ENCODE measurements at regions not wholly inside any gene's neighbourhood (a gene's known extent, or its start where the extent isn't known, plus 50 kb on each side); places are given as distances from the start of the nearest gene placed in this dataset.

DNA sequence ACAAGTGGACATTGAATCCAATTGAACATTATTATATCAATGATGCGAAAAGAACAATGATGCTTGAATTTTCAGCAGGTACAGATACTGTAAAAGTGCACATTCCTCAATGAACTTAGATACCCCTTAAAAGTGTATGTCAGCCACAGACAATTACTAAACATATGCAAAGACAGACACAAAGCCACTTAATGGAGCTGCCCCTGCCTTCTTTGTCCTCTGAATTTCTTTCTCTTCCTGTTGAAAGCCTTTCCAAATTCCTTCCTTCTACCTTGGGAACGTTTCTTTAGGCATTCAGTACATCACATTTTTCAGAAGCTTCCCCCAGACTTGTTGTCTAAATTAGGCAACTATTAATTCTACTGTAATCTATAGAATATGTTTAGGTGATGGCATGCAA is 706.8 kb upstream of the MBL2 start:
- intact Hi-C loops (cut with DNase I) = no loop called here
- Histone ChIP-seq H3K27ac (no peak overlapping the region), H3K9me3 (no peaks in the 10 kb centered on the region), H3K27me3 (no peaks in the 10 kb centered on the region), H3K4me1 (no peaks in the 10 kb centered on the region), H3K4me3 (no peak overlapping the region), H3K36me3 (no peaks in the 10 kb centered on the region)
- 56% methylated on average over 2 of the region's 2 CpGs for WGBS (ENCODE audit: insufficient coverage, low coverage, low lambda C conversion rate, missing lambda C conversion rate)
- no peak for ATAC-seq
- DNase-seq = no peak
- no peak for TF ChIP-seq POLR2A (IDR thresholded peaks at IDR 0.05)
- TF ChIP-seq, protein P1, sequence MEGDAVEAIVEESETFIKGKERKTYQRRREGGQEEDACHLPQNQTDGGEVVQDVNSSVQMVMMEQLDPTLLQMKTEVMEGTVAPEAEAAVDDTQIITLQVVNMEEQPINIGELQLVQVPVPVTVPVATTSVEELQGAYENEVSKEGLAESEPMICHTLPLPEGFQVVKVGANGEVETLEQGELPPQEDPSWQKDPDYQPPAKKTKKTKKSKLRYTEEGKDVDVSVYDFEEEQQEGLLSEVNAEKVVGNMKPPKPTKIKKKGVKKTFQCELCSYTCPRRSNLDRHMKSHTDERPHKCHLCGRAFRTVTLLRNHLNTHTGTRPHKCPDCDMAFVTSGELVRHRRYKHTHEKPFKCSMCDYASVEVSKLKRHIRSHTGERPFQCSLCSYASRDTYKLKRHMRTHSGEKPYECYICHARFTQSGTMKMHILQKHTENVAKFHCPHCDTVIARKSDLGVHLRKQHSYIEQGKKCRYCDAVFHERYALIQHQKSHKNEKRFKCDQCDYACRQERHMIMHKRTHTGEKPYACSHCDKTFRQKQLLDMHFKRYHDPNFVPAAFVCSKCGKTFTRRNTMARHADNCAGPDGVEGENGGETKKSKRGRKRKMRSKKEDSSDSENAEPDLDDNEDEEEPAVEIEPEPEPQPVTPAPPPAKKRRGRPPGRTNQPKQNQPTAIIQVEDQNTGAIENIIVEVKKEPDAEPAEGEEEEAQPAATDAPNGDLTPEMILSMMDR (IDR thresholded peaks at IDR 0.05) = no peak

GRCh38 chr10:53477313-53477675 is 704.7 kb upstream of the MBL2 start:
- no peak for ATAC-seq
- WGBS (ENCODE audit: insufficient coverage, low coverage, low lambda C conversion rate, missing lambda C conversion rate) = no CpG with 5 or more reads among the region's 1 CpG
- DNase-seq = no peak
- Histone ChIP-seq H3K4me3 (no peak overlapping the region), H3K4me1 (no peaks in the 10 kb centered on the region), H3K27me3 (no peaks in the 10 kb centered on the region), H3K36me3 (no peaks in the 10 kb centered on the region), H3K9me3 (no peaks in the 10 kb centered on the region), H3K27ac (no peak overlapping the region)
- TF ChIP-seq POLR2A (IDR thresholded peaks at IDR 0.05) = no peak
- TF ChIP-seq, protein P1 (IDR thresholded peaks at IDR 0.05) = no peak
- intact Hi-C loops (cut with DNase I) = no loop called here

GRCh38 chr10:53476650-53477312 is 704.2 kb upstream of the MBL2 start:
- ATAC-seq (no peak), DNase-seq (no peak)
- intact Hi-C loops (cut with DNase I) = no loop called here
- no peak overlapping the region for H3K4me3 ChIP-seq
- no peaks in the 10 kb centered on the region for H3K27me3 ChIP-seq
- TF ChIP-seq POLR2A (IDR thresholded peaks at IDR 0.05) = no peak
- TF ChIP-seq, protein P1 (IDR thresholded peaks at IDR 0.05) = no peak
- H3K4me1 ChIP-seq = no peaks in the 10 kb centered on the region
- no peaks in the 10 kb centered on the region for H3K9me3 ChIP-seq
- no peak overlapping the region for H3K27ac ChIP-seq
- WGBS (ENCODE audit: insufficient coverage, low coverage, low lambda C conversion rate, missing lambda C conversion rate) = 62% methylated on average over 3 of the region's 3 CpGs
- no peaks in the 10 kb centered on the region for H3K36me3 ChIP-seq

- intact Hi-C loops (cut with DNase I) = no loop called here
- DNase-seq (no peak), ATAC-seq (peak; percentile 68 to 75 (median 70))
- Histone ChIP-seq H3K4me3 (no peak overlapping the region), H3K36me3 (no peaks in the 10 kb centered on the region), H3K27ac (no peak overlapping the region), H3K9me3 (no peaks in the 10 kb centered on the region), H3K27me3 (no peaks in the 10 kb centered on the region), H3K4me1 (peaks cover 0 to 6% (median 0%) of the 10 kb centered on the region in 4 donors)
- no peak for TF ChIP-seq POLR2A (IDR thresholded peaks at IDR 0.05)
- TF ChIP-seq, protein P1 (IDR thresholded peaks at IDR 0.05) = no peak
- 17% methylated on average over 2 of the region's 2 CpGs for WGBS (ENCODE audit: insufficient coverage, low coverage, low lambda C conversion rate, missing lambda C conversion rate)
These were observed 696.8 kb upstream of the MBL2 start for GRCh38 chr10:53469383-53469782.

GRCh38 chr10:53463539-53463938 is 691.0 kb upstream of the MBL2 start:
- 86% methylated on average over 4 of the region's 4 CpGs for WGBS (ENCODE audit: insufficient coverage, low coverage, low lambda C conversion rate, missing lambda C conversion rate)

More at GRCh38 chr10:53463539-53463938, 691.0 kb upstream of the MBL2 start:
- DNase-seq (no peak), ATAC-seq (no peak)
- H3K36me3 ChIP-seq = no peaks in the 10 kb centered on the region
- no peak for TF ChIP-seq POLR2A (IDR thresholded peaks at IDR 0.05)
- TF ChIP-seq, protein P1 (IDR thresholded peaks at IDR 0.05) = no peak
- H3K9me3 ChIP-seq = no peaks in the 10 kb centered on the region
- H3K4me3 ChIP-seq = no peak overlapping the region
- intact Hi-C loops (cut with DNase I) = no loop called here
- H3K4me1 ChIP-seq = no peaks in the 10 kb centered on the region
- no peaks in the 10 kb centered on the region for H3K27me3 ChIP-seq
- no peak overlapping the region for H3K27ac ChIP-seq
